MM.1S (cell line): ENCODE measurements at regions not wholly inside any gene's neighbourhood (a gene's known extent, or its start where the extent isn't known, plus 50 kb on each side); places are given as distances from the start of the nearest gene placed in this dataset.

Source experiments
- DNase-seq: peaks from one replicate; pipeline ENCODE4 v3.0.0-alpha.2; 2015
- H2AFZ ChIP-seq: fragments of 300-600 bp; sonication (generic); 2 replicates; pipeline ENCODE4 v1.6.0; 2016; ENCODE audit warnings: antibody characterized with exemption, low read length
- H3F3A ChIP-seq: fragments of 300-600 bp; sonication (generic); 2 replicates; pipeline ENCODE4 v1.6.1; 2016; ENCODE audit warnings: mild to moderate bottlenecking, antibody characterized with exemption, low read length, moderate library complexity, mixed read lengths; ENCODE audit not compliant: insufficient read depth
- H3K27ac ChIP-seq: fragments of 300-600 bp; sonication (generic); 2 replicates; pipeline ENCODE4 v1.5.1; 2016; ENCODE audit warnings: mild to moderate bottlenecking, low read length
- H3K27me3 ChIP-seq: fragments of 300-600 bp; sonication (generic); replicated peaks from 2 replicates; pipeline ENCODE4 v1.6.0; 2016; ENCODE audit warnings: low read length; ENCODE audit not compliant: insufficient read depth
- H3K36me3 ChIP-seq: fragments of 300-600 bp; sonication (generic); replicated peaks from 2 replicates; pipeline ENCODE4 v1.6.1; 2016; ENCODE audit warnings: mild to moderate bottlenecking, low read length, mixed read lengths; ENCODE audit not compliant: insufficient read depth
- H3K4me1 ChIP-seq: fragments of 300-600 bp; sonication (generic); 2 replicates; pipeline ENCODE4 v1.6.1; 2016; ENCODE audit warnings: low read length, mixed read lengths
- H3K4me2 ChIP-seq: fragments of 300-600 bp; sonication (generic); 2 replicates; pipeline ENCODE4 v1.6.0; 2016; ENCODE audit warnings: low read depth, low read length
- H3K4me3 ChIP-seq: fragments of 300-600 bp; sonication (generic); 2 replicates; pipeline ENCODE4 v1.5.1; 2016; ENCODE audit warnings: low read length, mixed read lengths
- H3K79me2 ChIP-seq: fragments of 300-600 bp; sonication (generic); 2 replicates; pipeline ENCODE4 v1.6.1; 2016; ENCODE audit warnings: mixed run types, low read length, mixed read lengths
- H3K9ac ChIP-seq: fragments of 300-600 bp; sonication (generic); 2 replicates; pipeline ENCODE4 v1.6.1; 2016; ENCODE audit warnings: low read length, mixed read lengths
- H3K9me2 ChIP-seq: fragments of 300-600 bp; sonication (generic); replicated peaks from 2 replicates; pipeline ENCODE4 v1.6.1; 2016; ENCODE audit warnings: mild to moderate bottlenecking, low read length, mixed read lengths; ENCODE audit not compliant: insufficient read depth
- H3K9me3 ChIP-seq: fragments of 300-600 bp; sonication (generic); replicated peaks from 2 replicates; pipeline ENCODE4 v1.6.1; 2016; ENCODE audit warnings: mild to moderate bottlenecking, low read length, mixed read lengths; ENCODE audit not compliant: insufficient read depth
- H4K20me1 ChIP-seq: fragments of 300-600 bp; sonication (generic); 2 replicates; pipeline ENCODE4 v1.6.1; 2016; ENCODE audit warnings: mild to moderate bottlenecking, low read length, moderate library complexity, mixed read lengths; ENCODE audit not compliant: insufficient read depth
- EZH2 ChIP-seq: fragments of 300-600 bp; sonication (generic); optimal IDR thresholded peaks from 2 replicates; pipeline ENCODE3; 2017; ENCODE audit warnings: low read depth, mild to moderate bottlenecking, antibody characterized with exemption, low read length, mixed read lengths
- EZH2phosphoT487 ChIP-seq: fragments of 300-600 bp; sonication (generic); IDR thresholded peaks from 2 replicates; pipeline ENCODE4 v1.6.1; 2018; ENCODE audit warnings: antibody characterized with exemption, low read length
- TF ChIP-seq, protein P1 (sequence below): fragments of 300-600 bp; sonication (generic); IDR thresholded peaks from 2 replicates; pipeline ENCODE4 v1.5.1; 2016; ENCODE audit warnings: antibody characterized with exemption, low read length, mixed read lengths

DNA sequence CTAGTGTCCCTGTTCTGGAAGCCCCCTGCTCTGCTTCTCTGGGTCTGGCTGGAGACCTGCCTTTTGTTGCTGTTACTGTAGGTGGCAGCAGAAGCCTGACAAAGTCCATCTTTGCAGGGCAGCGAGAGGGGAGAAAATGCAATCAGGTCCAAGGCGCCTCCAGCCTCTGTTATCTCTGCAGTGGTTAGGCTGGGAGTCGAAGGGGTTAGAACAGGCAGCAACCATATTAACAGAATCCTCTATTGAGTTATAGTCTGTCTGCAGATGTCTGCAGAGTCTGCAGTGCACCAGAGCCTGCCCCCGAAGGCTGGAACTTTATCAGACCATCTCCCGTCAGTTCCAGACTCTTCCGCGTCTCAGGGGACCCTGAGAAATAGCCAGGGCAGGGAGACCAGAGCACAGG is 404.9 kb upstream of the EEF2KMT start:
- H3K9me2 ChIP-seq = no peaks in the 10 kb centered on the region
- TF ChIP-seq EZH2 = no peak
- TF ChIP-seq, protein P1, sequence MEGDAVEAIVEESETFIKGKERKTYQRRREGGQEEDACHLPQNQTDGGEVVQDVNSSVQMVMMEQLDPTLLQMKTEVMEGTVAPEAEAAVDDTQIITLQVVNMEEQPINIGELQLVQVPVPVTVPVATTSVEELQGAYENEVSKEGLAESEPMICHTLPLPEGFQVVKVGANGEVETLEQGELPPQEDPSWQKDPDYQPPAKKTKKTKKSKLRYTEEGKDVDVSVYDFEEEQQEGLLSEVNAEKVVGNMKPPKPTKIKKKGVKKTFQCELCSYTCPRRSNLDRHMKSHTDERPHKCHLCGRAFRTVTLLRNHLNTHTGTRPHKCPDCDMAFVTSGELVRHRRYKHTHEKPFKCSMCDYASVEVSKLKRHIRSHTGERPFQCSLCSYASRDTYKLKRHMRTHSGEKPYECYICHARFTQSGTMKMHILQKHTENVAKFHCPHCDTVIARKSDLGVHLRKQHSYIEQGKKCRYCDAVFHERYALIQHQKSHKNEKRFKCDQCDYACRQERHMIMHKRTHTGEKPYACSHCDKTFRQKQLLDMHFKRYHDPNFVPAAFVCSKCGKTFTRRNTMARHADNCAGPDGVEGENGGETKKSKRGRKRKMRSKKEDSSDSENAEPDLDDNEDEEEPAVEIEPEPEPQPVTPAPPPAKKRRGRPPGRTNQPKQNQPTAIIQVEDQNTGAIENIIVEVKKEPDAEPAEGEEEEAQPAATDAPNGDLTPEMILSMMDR = peak; percentile 35
- H3K4me1 ChIP-seq = no peaks in the 10 kb centered on the region
- no peak overlapping the region for H3K9ac ChIP-seq
- no peaks in the 10 kb centered on the region for H3K36me3 ChIP-seq
- H2AFZ ChIP-seq = no peak overlapping the region
- H3K4me2 ChIP-seq = no peak overlapping the region
- H3K4me3 ChIP-seq = no peak overlapping the region
- no peaks in the 10 kb centered on the region for H3K27me3 ChIP-seq
- DNase-seq = no peak
- H4K20me1 ChIP-seq = no peaks in the 10 kb centered on the region
- H3K79me2 ChIP-seq = no peaks in the 10 kb centered on the region
- H3F3A ChIP-seq = no peaks in the 10 kb centered on the region
- H3K27ac ChIP-seq = no peak overlapping the region
- H3K9me3 ChIP-seq = no peaks in the 10 kb centered on the region

DNA sequence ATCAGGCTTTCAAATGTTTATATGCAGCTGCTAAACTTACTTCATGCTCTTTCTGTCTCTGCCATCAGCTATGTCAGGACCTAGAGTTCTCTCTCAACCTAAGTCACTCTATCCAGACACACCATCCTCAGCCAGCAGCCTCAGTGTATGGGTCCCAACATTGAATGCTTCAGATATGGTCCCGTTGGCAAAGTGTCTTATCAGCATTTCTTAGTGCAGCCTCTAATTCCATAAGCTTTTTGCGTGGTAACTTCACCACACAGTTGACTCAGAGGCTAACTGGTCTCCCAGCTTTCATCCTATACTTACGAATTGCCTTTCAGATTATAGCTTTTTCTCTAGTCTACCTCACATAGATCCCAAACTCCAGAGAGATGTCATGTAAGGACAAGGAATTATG is 402.9 kb upstream of the EEF2KMT start:
- H3K36me3 ChIP-seq = no peaks in the 10 kb centered on the region
- no peaks in the 10 kb centered on the region for H3K4me1 ChIP-seq
- H3K9ac ChIP-seq = no peak overlapping the region
- H2AFZ ChIP-seq = no peak overlapping the region
- no peak overlapping the region for H3K27ac ChIP-seq
- no peak overlapping the region for H3K4me3 ChIP-seq
- no peaks in the 10 kb centered on the region for H3K79me2 ChIP-seq
- no peaks in the 10 kb centered on the region for H3K9me2 ChIP-seq
- TF ChIP-seq EZH2phosphoT487 (no peak), EZH2 (no peak)
- TF ChIP-seq, protein P1 = no peak
- H3K4me2 ChIP-seq = no peak overlapping the region
- H3K27me3 ChIP-seq = no peaks in the 10 kb centered on the region
- no peak for DNase-seq
- no peaks in the 10 kb centered on the region for H3F3A ChIP-seq
- H3K9me3 ChIP-seq = no peaks in the 10 kb centered on the region
- H4K20me1 ChIP-seq = no peaks in the 10 kb centered on the region

DNA sequence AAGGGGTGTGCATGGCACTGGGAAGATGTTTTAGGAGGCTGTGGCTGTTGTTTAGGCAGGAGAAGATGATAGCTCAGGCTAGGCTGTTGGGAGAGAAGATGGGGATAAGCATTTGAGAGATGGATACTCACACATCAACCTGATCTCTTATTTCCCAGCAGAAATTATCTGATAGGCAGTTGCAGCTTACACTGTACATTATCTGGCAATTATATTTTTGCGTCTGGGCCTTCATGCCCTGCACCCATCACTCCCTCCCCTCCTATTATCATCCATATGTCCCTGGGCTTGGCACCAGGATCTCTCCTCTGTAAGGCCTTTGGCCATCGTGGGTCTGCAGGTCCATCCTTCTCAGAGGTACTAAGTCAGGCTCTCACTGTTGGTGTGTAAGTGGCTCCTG is 401.0 kb upstream of the EEF2KMT start:
- Histone ChIP-seq H3K9me3 (no peaks in the 10 kb centered on the region), H3K9ac (no peak overlapping the region), H3K4me1 (no peaks in the 10 kb centered on the region), H3K27ac (no peak overlapping the region), H4K20me1 (no peaks in the 10 kb centered on the region), H3K79me2 (no peaks in the 10 kb centered on the region), H3K4me2 (no peak overlapping the region), H3K27me3 (no peaks in the 10 kb centered on the region), H3K4me3 (no peak overlapping the region), H2AFZ (no peak overlapping the region), H3K9me2 (no peaks in the 10 kb centered on the region), H3F3A (no peaks in the 10 kb centered on the region), H3K36me3 (no peaks in the 10 kb centered on the region)
- no peak for DNase-seq
- TF ChIP-seq EZH2phosphoT487 (no peak), EZH2 (no peak)
- TF ChIP-seq, protein P1 = no peak
